ENCODE measurements at regions not wholly inside any gene's neighbourhood (a gene's known extent, or its start where the extent isn't known, plus 50 kb on each side); places are given as distances from the start of the nearest gene placed in this dataset.

DNA sequence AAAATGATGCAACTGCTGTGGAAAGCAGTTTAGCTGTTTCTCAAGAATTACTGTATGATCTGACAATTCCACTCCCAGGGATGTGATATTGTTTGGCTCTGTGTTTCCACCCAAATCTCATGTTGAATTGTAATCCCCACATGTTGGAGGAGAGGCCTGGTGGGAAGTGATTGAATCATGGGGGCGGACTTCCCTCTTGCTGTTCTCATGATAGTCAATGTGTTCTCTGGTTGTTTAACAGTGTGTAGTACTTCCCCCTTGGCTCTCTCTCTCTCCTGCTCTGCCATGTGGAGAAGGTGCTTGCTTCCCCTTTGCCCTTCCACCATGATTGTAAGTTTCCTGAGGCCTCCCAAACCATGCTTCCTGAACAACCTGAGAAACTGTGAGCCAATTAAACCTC, 93.4 kb upstream of the CPM start:
- CTCF ChIA-PET, result no interaction called here
- TF ChIP-seq, protein P1, sequence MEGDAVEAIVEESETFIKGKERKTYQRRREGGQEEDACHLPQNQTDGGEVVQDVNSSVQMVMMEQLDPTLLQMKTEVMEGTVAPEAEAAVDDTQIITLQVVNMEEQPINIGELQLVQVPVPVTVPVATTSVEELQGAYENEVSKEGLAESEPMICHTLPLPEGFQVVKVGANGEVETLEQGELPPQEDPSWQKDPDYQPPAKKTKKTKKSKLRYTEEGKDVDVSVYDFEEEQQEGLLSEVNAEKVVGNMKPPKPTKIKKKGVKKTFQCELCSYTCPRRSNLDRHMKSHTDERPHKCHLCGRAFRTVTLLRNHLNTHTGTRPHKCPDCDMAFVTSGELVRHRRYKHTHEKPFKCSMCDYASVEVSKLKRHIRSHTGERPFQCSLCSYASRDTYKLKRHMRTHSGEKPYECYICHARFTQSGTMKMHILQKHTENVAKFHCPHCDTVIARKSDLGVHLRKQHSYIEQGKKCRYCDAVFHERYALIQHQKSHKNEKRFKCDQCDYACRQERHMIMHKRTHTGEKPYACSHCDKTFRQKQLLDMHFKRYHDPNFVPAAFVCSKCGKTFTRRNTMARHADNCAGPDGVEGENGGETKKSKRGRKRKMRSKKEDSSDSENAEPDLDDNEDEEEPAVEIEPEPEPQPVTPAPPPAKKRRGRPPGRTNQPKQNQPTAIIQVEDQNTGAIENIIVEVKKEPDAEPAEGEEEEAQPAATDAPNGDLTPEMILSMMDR (IDR thresholded peaks at IDR 0.05; ENCODE audit: low read depth, low read length), result no peak
- no peaks in the 10 kb centered on the region for H3K27me3 ChIP-seq (ENCODE audit: control insufficient read depth, insufficient read depth, low read length)
- POLR2A ChIA-PET, result no interaction called here
- H3K9me3 ChIP-seq (ENCODE audit: control insufficient read depth, insufficient read depth, low read length), result no peaks in the 10 kb centered on the region
- no peak overlapping the region for H3K4me3 ChIP-seq (ENCODE audit: low read depth, low read length)
- DNase-seq (ENCODE audit: low read depth, low spot score), result no peak
- no peak overlapping the region for H3K27ac ChIP-seq (ENCODE audit: low read depth, low read length)

DNA sequence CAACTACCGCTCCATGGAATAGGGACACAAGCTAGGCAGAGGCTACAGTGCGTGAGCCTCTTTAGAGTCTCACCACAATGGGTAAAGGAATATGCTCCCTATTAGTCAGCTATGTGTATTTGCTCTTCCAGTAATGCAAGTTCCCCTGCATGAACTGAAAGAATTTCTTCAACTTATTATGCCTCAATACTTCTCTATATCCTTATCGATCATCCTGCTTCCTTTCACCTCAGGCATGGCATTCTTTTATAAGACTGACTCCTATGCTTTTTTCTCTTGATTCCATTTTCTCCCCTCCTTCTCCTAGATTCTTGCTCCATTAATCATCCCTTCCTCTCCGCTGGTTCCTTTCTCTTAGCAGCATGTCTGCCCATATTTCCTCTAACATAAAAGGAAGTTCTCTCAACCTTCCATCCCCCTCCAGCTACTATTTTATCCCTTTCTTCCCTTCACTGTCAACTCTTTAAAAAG, 94.5 kb upstream of the CPM start:
- Histone ChIP-seq H3K27ac (ENCODE audit: low read depth, low read length) (no peak overlapping the region), H3K9me3 (ENCODE audit: control insufficient read depth, insufficient read depth, low read length) (no peaks in the 10 kb centered on the region), H3K27me3 (ENCODE audit: control insufficient read depth, insufficient read depth, low read length) (no peaks in the 10 kb centered on the region), H3K4me3 (ENCODE audit: low read depth, low read length) (no peak overlapping the region)
- POLR2A ChIA-PET, result no interaction called here
- CTCF ChIA-PET, result interaction anchor here (1.7 kb wide), 1 partner anchor 43 kb away, joined by 6 read pairs; no protein-coding TSS in a partner anchor
- DNase-seq (ENCODE audit: low read depth, low spot score), result no peak
- TF ChIP-seq, protein P1 (IDR thresholded peaks at IDR 0.05; ENCODE audit: low read depth, low read length), result no peak

DNA sequence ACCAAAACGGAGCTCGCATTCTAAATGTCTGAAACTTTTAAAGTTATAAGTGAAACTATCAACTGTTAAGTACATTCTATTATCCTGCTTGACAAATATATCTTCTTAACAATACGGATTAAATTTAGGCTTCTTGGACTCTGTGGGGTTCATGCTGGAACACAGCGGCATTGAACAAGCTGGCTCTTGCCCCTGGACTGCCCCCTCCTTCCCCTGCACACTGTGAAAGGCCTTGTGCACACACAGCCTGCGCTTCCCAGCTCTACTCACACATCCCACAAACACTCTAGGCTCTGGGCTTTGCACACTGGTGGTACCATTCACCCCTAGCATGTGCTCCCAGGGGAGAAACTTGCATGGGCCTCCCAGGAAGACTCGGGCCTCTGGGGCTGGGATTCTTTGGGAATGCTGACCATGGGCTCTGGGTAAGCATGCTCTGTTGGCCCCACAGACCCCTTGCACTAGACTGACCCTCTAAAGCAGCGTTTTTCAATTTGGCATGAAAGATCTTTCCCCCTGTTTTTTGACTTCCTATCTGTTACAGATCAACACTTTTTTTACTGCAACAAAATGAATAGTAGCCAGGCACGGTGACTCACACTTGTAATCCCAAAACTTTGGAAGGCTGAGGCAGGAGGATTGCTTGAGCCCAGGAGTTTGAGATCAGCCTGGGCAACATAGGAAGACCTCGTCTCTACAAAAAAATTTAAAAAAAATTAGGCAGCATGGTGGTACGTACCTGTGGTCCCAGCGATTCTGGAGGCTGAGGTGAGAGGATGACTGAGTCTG, 96.2 kb upstream of the CPM start:
- DNase-seq (ENCODE audit: low read depth, low spot score), result no peak
- ChIA-PET CTCF (interaction anchor here (1.7 kb wide), 1 partner anchor 41 kb away, joined by 6 read pairs; no protein-coding TSS in a partner anchor), POLR2A (interaction anchor here (0.6 kb wide), 2 partner anchors 14 to 56 kb away, joined by 3 to 4 read pairs; no protein-coding TSS in a partner anchor)
- Histone ChIP-seq H3K9me3 (ENCODE audit: control insufficient read depth, insufficient read depth, low read length) (no peaks in the 10 kb centered on the region), H3K27me3 (ENCODE audit: control insufficient read depth, insufficient read depth, low read length) (no peaks in the 10 kb centered on the region), H3K4me3 (ENCODE audit: low read depth, low read length) (no peak overlapping the region), H3K27ac (ENCODE audit: low read depth, low read length) (no peak overlapping the region)
- TF ChIP-seq, protein P1 (IDR thresholded peaks at IDR 0.05; ENCODE audit: low read depth, low read length), result no peak

DNA sequence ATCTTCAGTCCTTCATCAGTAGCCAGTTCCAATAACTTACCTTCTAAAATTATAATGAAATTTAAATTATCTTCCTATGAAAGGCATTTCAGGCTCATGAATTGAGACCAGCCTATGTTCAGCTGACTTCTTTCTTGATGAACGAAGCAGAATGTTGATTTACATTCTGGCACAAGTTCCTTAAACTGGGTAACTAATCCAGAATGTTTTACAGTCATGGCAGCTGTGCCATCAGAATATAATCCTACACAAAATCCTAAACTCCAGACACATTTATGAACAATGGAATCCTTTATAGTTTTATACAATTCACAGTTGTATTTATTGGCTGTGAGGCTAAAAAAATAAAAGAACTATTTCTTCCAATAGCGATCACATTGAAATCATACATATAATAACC, 97.3 kb upstream of the CPM start:
- ChIA-PET CTCF (no interaction called here), POLR2A (no interaction called here)
- no peaks in the 10 kb centered on the region for H3K27me3 ChIP-seq (ENCODE audit: control insufficient read depth, insufficient read depth, low read length)
- TF ChIP-seq, protein P1 (IDR thresholded peaks at IDR 0.05; ENCODE audit: low read depth, low read length), result no peak
- H3K27ac ChIP-seq (ENCODE audit: low read depth, low read length), result no peak overlapping the region
- H3K9me3 ChIP-seq (ENCODE audit: control insufficient read depth, insufficient read depth, low read length), result no peaks in the 10 kb centered on the region
- H3K4me3 ChIP-seq (ENCODE audit: low read depth, low read length), result no peak overlapping the region
- no peak for DNase-seq (ENCODE audit: low read depth, low spot score)

DNA sequence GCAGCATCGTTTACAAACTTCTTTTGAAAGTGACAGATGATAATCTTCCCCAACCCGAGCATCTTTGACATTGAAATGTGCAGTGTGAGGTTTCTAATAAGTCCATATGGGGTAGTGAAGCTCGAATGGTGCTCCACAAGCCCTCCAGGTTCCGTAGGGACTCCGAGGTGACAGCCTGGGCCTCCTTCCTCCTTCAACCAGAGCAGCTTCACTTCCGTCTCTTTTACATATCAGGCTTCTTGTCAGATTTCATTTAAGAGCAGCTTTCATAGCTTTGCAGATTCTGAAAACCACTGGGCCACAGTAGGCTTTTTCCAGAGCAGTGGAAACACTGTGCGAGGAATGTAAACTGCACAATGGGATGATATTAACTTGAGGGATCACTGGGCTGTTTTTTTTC, 103.6 kb upstream of the CPM start:
- Histone ChIP-seq H3K9me3 (ENCODE audit: control insufficient read depth, insufficient read depth, low read length) (no peaks in the 10 kb centered on the region), H3K4me3 (ENCODE audit: low read depth, low read length) (no peak overlapping the region), H3K27ac (ENCODE audit: low read depth, low read length) (no peak overlapping the region), H3K27me3 (ENCODE audit: control insufficient read depth, insufficient read depth, low read length) (no peaks in the 10 kb centered on the region)
- TF ChIP-seq, protein P1 (IDR thresholded peaks at IDR 0.05; ENCODE audit: low read depth, low read length), result no peak
- ChIA-PET CTCF (interaction anchor here (0.6 to 1.5 kb wide), 3 partner anchors 9 to 33 kb away, joined by 3 to 5 read pairs (median 3); no protein-coding TSS in a partner anchor), POLR2A (no interaction called here)
- DNase-seq (ENCODE audit: low read depth, low spot score), result no peak

Measured in AG04450 (cell line).